ENCODE measurements at regions not wholly inside any gene's neighbourhood (a gene's known extent, or its start where the extent isn't known, plus 50 kb on each side); places are given as distances from the start of the nearest gene placed in this dataset.

DNA sequence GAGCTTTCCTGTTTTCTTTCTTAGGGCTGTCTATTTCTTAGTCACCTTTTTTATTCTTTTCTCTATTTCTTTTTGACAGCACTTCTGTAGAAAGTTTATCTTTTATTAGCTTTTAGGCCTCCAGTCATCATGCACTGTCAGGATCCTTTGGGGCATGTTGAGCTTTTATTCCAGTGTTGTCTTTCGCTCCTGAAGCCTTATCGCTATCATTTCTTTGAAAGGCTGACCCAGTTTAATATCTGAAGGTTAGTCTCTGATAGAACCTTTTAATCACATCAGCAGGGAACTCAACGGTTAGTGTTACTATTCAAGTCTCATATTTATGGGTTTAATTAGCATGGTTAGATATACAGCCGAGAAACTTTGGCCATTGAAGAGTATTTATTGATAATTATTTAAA lies 745.9 kb downstream of the TBC1D32 start:
- TF ChIP-seq EZH2phosphoT487 (IDR thresholded peaks at IDR 0.05; ENCODE audit: unreplicated experiment): no peak
- TF ChIP-seq, protein P1, sequence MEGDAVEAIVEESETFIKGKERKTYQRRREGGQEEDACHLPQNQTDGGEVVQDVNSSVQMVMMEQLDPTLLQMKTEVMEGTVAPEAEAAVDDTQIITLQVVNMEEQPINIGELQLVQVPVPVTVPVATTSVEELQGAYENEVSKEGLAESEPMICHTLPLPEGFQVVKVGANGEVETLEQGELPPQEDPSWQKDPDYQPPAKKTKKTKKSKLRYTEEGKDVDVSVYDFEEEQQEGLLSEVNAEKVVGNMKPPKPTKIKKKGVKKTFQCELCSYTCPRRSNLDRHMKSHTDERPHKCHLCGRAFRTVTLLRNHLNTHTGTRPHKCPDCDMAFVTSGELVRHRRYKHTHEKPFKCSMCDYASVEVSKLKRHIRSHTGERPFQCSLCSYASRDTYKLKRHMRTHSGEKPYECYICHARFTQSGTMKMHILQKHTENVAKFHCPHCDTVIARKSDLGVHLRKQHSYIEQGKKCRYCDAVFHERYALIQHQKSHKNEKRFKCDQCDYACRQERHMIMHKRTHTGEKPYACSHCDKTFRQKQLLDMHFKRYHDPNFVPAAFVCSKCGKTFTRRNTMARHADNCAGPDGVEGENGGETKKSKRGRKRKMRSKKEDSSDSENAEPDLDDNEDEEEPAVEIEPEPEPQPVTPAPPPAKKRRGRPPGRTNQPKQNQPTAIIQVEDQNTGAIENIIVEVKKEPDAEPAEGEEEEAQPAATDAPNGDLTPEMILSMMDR (conservative IDR thresholded peaks at IDR 0.05; ENCODE audit: low read depth in 2 of 2): no peak
- no peak for TF ChIP-seq CREB1 (CRISPR knock-in tag; IDR thresholded peaks at IDR 0.05; ENCODE audit: low read depth)
- TF ChIP-seq, protein P2, sequence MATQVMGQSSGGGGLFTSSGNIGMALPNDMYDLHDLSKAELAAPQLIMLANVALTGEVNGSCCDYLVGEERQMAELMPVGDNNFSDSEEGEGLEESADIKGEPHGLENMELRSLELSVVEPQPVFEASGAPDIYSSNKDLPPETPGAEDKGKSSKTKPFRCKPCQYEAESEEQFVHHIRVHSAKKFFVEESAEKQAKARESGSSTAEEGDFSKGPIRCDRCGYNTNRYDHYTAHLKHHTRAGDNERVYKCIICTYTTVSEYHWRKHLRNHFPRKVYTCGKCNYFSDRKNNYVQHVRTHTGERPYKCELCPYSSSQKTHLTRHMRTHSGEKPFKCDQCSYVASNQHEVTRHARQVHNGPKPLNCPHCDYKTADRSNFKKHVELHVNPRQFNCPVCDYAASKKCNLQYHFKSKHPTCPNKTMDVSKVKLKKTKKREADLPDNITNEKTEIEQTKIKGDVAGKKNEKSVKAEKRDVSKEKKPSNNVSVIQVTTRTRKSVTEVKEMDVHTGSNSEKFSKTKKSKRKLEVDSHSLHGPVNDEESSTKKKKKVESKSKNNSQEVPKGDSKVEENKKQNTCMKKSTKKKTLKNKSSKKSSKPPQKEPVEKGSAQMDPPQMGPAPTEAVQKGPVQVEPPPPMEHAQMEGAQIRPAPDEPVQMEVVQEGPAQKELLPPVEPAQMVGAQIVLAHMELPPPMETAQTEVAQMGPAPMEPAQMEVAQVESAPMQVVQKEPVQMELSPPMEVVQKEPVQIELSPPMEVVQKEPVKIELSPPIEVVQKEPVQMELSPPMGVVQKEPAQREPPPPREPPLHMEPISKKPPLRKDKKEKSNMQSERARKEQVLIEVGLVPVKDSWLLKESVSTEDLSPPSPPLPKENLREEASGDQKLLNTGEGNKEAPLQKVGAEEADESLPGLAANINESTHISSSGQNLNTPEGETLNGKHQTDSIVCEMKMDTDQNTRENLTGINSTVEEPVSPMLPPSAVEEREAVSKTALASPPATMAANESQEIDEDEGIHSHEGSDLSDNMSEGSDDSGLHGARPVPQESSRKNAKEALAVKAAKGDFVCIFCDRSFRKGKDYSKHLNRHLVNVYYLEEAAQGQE (IDR thresholded peaks at IDR 0.05; ENCODE audit: unreplicated experiment): no peak
- no peak for TF ChIP-seq POLR2AphosphoS5 (IDR thresholded peaks at IDR 0.05; ENCODE audit: low read depth)
- no peak for TF ChIP-seq EZH2 (IDR thresholded peaks at IDR 0.05; ENCODE audit: low read depth, unreplicated experiment)
- no peak for TF ChIP-seq JUNB (IDR thresholded peaks at IDR 0.05; ENCODE audit: unreplicated experiment)
- no peak for TF ChIP-seq ZNF114 (CRISPR knock-in tag; IDR thresholded peaks at IDR 0.05)
- no peak for TF ChIP-seq STAT1 (IDR thresholded peaks at IDR 0.05; ENCODE audit: unreplicated experiment)
- no peak for TF ChIP-seq ZNF331 (CRISPR knock-in tag; IDR thresholded peaks at IDR 0.05; ENCODE audit: low read depth)
